ENCODE measurements at regions not wholly inside any gene's neighbourhood (a gene's known extent, or its start where the extent isn't known, plus 50 kb on each side); places are given as distances from the start of the nearest gene placed in this dataset.

- TF ChIP-seq EP300 (IDR thresholded peaks at IDR 0.05) (no peak), POLR2A (IDR thresholded peaks at IDR 0.05) (no peak)
Observed at GRCh38 chr5:129853588-129853987, 50.7 kb upstream of the CHSY3 start.

Data from upper lobe of left lung (tissue), 4 donors.